ENCODE measurements at regions not wholly inside any gene's neighbourhood (a gene's known extent, or its start where the extent isn't known, plus 50 kb on each side); places are given as distances from the start of the nearest gene placed in this dataset.
"Not testable (repeated sequence)": the region's sequence is repeated elsewhere in the genome, so short reads cannot be mapped to it uniquely, and the experiment has no call there.

DNA sequence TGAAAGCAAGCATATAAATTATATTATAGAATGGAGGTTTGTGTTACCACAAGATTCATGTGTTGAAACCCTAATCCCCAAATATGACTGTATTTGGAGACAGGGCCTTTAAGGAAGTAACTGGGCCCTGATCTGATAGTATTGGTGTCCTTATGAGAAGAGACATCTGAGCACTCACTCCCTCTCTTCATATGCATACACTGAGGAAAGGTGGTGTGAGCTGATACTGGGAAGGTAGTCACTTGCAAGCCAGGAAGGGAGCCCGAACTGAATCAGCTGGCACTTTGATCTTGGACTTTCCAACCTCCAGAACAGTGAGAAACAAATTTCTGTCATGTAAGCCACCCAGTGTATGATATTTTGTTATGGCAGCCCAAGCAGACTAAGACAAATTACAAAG, 66.9 kb upstream of the RHOBTB1 start:
- Histone ChIP-seq H3K4me3 (no peak overlapping the region), H3K27ac (no peak overlapping the region), H3K4me1 (no peaks in the 10 kb centered on the region), H3K4me2 (no peak overlapping the region), H3K9me3 (peaks cover 6% of the 10 kb centered on the region; the same call in 1 of the 3 replicates)
- ATAC-seq, result no peak
- 71% methylated on average over 1 of the region's 1 CpG for WGBS (ENCODE audit: missing lambda C conversion rate)
- CTCF ChIA-PET, result no interaction called here
- no peak for FAIRE-seq
- no peak for TF ChIP-seq MAZ (IDR thresholded peaks at IDR 0.05; ENCODE audit: borderline replicate concordance, low read depth, low read length)
- TF ChIP-seq HDAC2 (IDR thresholded peaks at IDR 0.05), result no peak
- no peak for TF ChIP-seq RCOR1 (IDR thresholded peaks at IDR 0.05; ENCODE audit: low read depth, low read length)
- TF ChIP-seq EHF (CRISPR knock-in tag; IDR thresholded peaks at IDR 0.05), result no peak
- TF ChIP-seq, protein P1, sequence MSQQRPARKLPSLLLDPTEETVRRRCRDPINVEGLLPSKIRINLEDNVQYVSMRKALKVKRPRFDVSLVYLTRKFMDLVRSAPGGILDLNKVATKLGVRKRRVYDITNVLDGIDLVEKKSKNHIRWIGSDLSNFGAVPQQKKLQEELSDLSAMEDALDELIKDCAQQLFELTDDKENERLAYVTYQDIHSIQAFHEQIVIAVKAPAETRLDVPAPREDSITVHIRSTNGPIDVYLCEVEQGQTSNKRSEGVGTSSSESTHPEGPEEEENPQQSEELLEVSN (IDR thresholded peaks at IDR 0.05; ENCODE audit: borderline replicate concordance, low read depth), result no peak
- no peak for TF ChIP-seq TP53 (CRISPR knock-in tag; IDR thresholded peaks at IDR 0.05)
- TF ChIP-seq, protein P2, sequence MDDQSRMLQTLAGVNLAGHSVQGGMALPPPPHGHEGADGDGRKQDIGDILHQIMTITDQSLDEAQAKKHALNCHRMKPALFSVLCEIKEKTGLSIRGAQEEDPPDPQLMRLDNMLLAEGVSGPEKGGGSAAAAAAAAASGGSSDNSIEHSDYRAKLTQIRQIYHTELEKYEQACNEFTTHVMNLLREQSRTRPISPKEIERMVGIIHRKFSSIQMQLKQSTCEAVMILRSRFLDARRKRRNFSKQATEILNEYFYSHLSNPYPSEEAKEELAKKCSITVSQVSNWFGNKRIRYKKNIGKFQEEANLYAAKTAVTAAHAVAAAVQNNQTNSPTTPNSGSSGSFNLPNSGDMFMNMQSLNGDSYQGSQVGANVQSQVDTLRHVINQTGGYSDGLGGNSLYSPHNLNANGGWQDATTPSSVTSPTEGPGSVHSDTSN (IDR thresholded peaks at IDR 0.05), result no peak
- TF ChIP-seq PHF8 (IDR thresholded peaks at IDR 0.05; ENCODE audit: borderline replicate concordance, low read depth), result no peak
- DNase-seq (ENCODE audit: low read depth in 1 of 2, low spot score in 1 of 2), result no peak
- POLR2A ChIA-PET, result no interaction called here

DNA sequence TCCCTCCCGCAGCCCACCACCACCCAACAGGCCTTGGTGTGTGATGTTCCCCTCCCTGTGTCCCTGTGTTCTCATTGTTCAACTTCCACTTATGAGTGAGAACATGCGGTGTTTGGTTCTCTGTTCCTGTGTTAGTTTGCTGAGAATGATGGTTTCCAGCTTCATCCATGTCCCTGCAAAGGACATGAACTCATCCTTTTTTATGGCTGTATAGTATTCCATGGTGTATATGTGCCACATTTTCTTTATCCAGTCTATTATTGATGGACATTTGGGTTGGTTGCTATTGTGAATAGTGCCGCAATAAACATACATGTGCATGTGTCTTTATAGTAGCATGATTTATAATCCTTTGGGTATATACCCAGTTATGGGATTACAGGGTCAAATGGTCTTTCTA, 59.1 kb upstream of the RHOBTB1 start:
- CTCF ChIA-PET; ATAC-seq; H3K9me3 ChIP-seq; H3K4me3 ChIP-seq; DNase-seq (ENCODE audit: low read depth in 1 of 2, low spot score in 1 of 2); H3K4me2 ChIP-seq; FAIRE-seq; H3K27ac ChIP-seq: not testable (repeated sequence)
- 76% methylated on average over 3 of the region's 3 CpGs for WGBS (ENCODE audit: missing lambda C conversion rate)
- POLR2A ChIA-PET, result interaction anchor here (1.2 kb wide), 1 partner anchor 60 kb away, joined by 3 read pairs; no protein-coding TSS in a partner anchor
- H3K4me1 ChIP-seq, result peaks cover 10% of the 10 kb centered on the region; the same call in 1 of the 3 replicates
- 0 out of 2 replicates have a peak, but pooled peaks have one; percentile 50 for TF ChIP-seq KDM1A (IDR thresholded peaks at IDR 0.05; ENCODE audit: low read depth)

DNA sequence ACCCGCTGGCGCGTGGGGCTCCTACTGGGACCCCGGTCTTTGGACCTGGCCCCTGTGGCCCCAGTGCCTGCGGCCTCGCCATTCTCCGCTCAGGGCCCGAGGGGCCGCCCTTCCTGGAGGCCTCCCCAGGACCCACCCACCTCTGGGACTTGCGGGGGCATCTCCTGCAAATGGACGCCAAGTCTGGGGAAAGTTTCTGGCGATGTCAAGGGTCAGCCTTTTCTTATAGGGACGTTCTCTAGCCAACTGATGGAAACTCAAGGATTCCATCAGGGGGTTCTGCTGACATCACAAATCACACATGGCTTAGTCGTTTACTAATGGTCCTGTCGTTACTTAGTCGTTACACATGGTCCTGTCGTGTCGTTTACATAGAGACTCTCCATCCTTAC, 57.7 kb upstream of the RHOBTB1 start:
- DNase-seq (ENCODE audit: low read depth in 1 of 2, low spot score in 1 of 2), result no peak
- TF ChIP-seq MAFK (IDR thresholded peaks at IDR 0.05; ENCODE audit: partially characterized antibody), result peak; percentile 66
- TF ChIP-seq POLR2A (IDR thresholded peaks at IDR 0.05; ENCODE audit: low read length), result no peak
- TF ChIP-seq JUN (IDR thresholded peaks at IDR 0.05), result no peak
- no peak for FAIRE-seq
- Histone ChIP-seq H3K9me3 (no peaks in the 10 kb centered on the region), H3K4me1 (peaks cover 10% of the 10 kb centered on the region; the same call in 1 of the 3 replicates), H3K4me3 (peak overlapping the region; percentile 87), H3K27ac (peak overlapping the region; percentile 92 to 95), H3K4me2 (peak overlapping the region; percentile 80)
- ChIA-PET CTCF (interaction anchor here (1.2 kb wide), 1 partner anchor 23 kb away, joined by 3 read pairs; no protein-coding TSS in a partner anchor), POLR2A (no interaction called here)
- no peak; a peak in 2 of 6 replicates for ATAC-seq
- WGBS (ENCODE audit: missing lambda C conversion rate), result 60% methylated on average over 7 of the region's 18 CpGs

DNA sequence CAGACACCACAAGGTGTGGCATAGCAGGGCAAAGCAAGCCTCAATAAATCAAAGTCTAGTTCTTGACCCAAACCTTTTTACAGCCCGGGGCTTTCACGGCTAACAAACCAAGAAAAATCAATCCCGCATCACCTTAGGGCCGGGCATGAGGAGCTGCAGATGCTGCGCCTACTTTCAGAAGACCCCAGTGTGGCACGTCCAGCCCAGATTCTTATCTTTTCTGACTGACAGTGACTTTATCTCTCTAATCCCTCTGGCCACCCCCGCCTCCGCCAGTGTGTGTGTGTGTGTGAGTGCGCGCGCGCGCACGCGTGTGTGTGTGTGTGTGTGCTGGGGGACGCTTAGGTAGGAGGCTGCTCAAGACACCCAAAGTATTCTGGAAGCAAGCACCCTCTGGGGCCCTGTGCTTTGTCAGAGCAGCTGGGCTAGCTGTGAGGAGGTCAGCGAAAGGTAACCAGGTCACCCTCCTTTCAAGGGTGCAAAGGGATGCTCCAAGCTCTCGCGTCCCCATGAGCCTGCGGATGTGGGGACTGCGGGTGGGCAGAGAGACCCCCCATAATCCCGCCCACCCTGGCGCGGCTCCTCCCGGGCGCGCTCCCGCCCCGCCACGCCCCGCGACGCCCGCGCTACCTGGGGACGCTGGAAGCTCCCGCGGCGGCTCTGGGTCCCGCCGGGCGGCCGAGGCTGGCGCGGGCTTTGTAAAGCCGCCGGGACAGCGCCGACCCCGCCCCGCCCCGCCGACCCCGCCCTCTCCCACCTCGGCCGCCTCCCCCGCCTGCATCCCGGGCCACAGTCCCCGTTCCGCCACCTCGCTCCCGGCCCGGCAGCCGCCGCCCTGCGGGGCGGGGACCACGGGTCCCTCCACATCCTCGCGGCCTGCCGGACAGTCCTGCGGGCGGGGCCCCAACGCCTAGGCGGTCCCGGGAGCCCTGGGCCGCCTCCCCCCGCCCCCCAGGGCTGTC, 57.1 kb upstream of the RHOBTB1 start:
- ATAC-seq, result peak; percentile 91 to 92
- peaks cover 10% of the 10 kb centered on the region; the same call in 1 of the 3 replicates for H3K4me1 ChIP-seq
- peak overlapping the region; percentile 87 for H3K4me3 ChIP-seq
- ChIA-PET CTCF (no interaction called here), POLR2A (no interaction called here)
- 28% methylated on average over 17 of the region's 78 CpGs for WGBS (ENCODE audit: missing lambda C conversion rate)
- DNase-seq (ENCODE audit: low read depth in 1 of 2, low spot score in 1 of 2), result peak; percentile 59 to 61
- TF ChIP-seq POLR2A (IDR thresholded peaks at IDR 0.05; ENCODE audit: low read length) (peak; percentile 20; the same call in 1 of the 2 replicates), RAD21 (conservative IDR thresholded peaks at IDR 0.05 in 1 of 2, IDR thresholded peaks at IDR 0.05 in 1 of 2) (0 out of 5 replicates have a peak, but pooled peaks of 1 of the 2 experiments have one; percentile 10), NPAS2 (CRISPR knock-in tag; IDR thresholded peaks at IDR 0.05; ENCODE audit: borderline replicate concordance) (no peak), CBX8 (IDR thresholded peaks at IDR 0.05) (no peak), EP300 (IDR thresholded peaks at IDR 0.05) (no peak), GATA3 (IDR thresholded peaks at IDR 0.05; ENCODE audit: borderline replicate concordance) (peak; percentile 29; the same call in 1 of the 2 replicates), JUN (IDR thresholded peaks at IDR 0.05) (peak in 1 of 2 experiments; percentile 26; a peak in 1 of 5 replicates), HDAC2 (IDR thresholded peaks at IDR 0.05) (no peak), JUNB (IDR thresholded peaks at IDR 0.05) (no peak), EHMT2 (IDR thresholded peaks at IDR 0.05; ENCODE audit: low read depth) (no peak)
- FAIRE-seq, result no peak
- peak overlapping the region; percentile 92 to 95 for H3K27ac ChIP-seq
- H3K4me2 ChIP-seq, result peak overlapping the region; percentile 80
- H3K9me3 ChIP-seq, result no peaks in the 10 kb centered on the region

Measured in A549 (cell line).